Stimulated activated CD8-positive, alpha-beta memory T cell treated with anti-CD3 and anti-CD28 coated beads, Interleukin-4, amount 100 ng/mL, for 48 hours (primary cell): ENCODE measurements at regions not wholly inside any gene's neighbourhood (a gene's known extent, or its start where the extent isn't known, plus 50 kb on each side); places are given as distances from the start of the nearest gene placed in this dataset.
"Not testable (repeated sequence)": the region's sequence is repeated elsewhere in the genome, so short reads cannot be mapped to it uniquely, and the experiment has no call there.

Experiments used
- DNase-seq: peaks from one replicate; pipeline ENCODE4 v3.0.0-alpha.2; 2020

GRCh38 chr12:63508543-63508942, 159.8 kb downstream of the DPY19L2 start:
- DNase-seq = no peak

- no peak for DNase-seq
Measured at GRCh38 chr12:63499567-63499966, 168.7 kb downstream of the DPY19L2 start.

GRCh38 chr12:63498239-63498638, 170.1 kb downstream of the DPY19L2 start:
- no peak for DNase-seq

GRCh38 chr12:63496654-63497053, 171.6 kb downstream of the DPY19L2 start:
- DNase-seq = no peak

- no peak for DNase-seq
Measured at GRCh38 chr12:63495974-63496373, 172.3 kb downstream of the DPY19L2 start.

- DNase-seq = not testable (repeated sequence)
Measured at GRCh38 chr12:63493357-63493756, 174.9 kb downstream of the DPY19L2 start.

- DNase-seq = no peak
Measured at GRCh38 chr12:63480186-63480585, 188.1 kb downstream of the DPY19L2 start.

- DNase-seq = no peak
Measured at GRCh38 chr12:63470161-63470560, 198.1 kb downstream of the DPY19L2 start.

GRCh38 chr12:63467951-63468350, 200.3 kb downstream of the DPY19L2 start:
- DNase-seq = no peak

GRCh38 chr12:63457857-63458256, 210.4 kb downstream of the DPY19L2 start:
- no peak for DNase-seq

GRCh38 chr12:63457428-63457827, 210.9 kb downstream of the DPY19L2 start:
- no peak for DNase-seq

GRCh38 chr12:63450816-63451215, 217.5 kb downstream of the DPY19L2 start:
- DNase-seq = no peak

GRCh38 chr12:63450334-63450733, 218.0 kb downstream of the DPY19L2 start:
- DNase-seq = no peak

GRCh38 chr12:63445224-63445880, 222.9 kb downstream of the DPY19L2 start:
- DNase-seq = no peak

GRCh38 chr12:63440048-63440447, 228.2 kb downstream of the DPY19L2 start:
- DNase-seq = no peak

- DNase-seq = not testable (repeated sequence)
Measured at GRCh38 chr12:63434384-63434783, 233.9 kb downstream of the DPY19L2 start.

GRCh38 chr12:63427969-63428368, 240.3 kb downstream of the DPY19L2 start:
- not testable (repeated sequence) for DNase-seq

GRCh38 chr12:63427029-63427428, 241.3 kb downstream of the DPY19L2 start:
- not testable (repeated sequence) for DNase-seq

- no peak for DNase-seq
Measured at GRCh38 chr12:63424671-63425070, 243.6 kb downstream of the DPY19L2 start.

- no peak for DNase-seq
Measured at GRCh38 chr12:63423839-63424238, 244.5 kb downstream of the DPY19L2 start.

GRCh38 chr12:63420206-63420644, 248.1 kb downstream of the DPY19L2 start:
- DNase-seq = peak; percentile 59

GRCh38 chr12:63419154-63419553, 249.1 kb downstream of the DPY19L2 start:
- DNase-seq = no peak

GRCh38 chr12:63416788-63417187, 251.5 kb downstream of the DPY19L2 start:
- no peak for DNase-seq

- no peak for DNase-seq
Measured at GRCh38 chr12:63415357-63415756, 252.9 kb downstream of the DPY19L2 start.

GRCh38 chr12:63410197-63410596, 258.1 kb downstream of the DPY19L2 start:
- DNase-seq = no peak
